Central memory CD8-positive, alpha-beta T cell (primary cell): ENCODE measurements at regions not wholly inside any gene's neighbourhood (a gene's known extent, or its start where the extent isn't known, plus 50 kb on each side); places are given as distances from the start of the nearest gene placed in this dataset.

Source experiments
- ATAC-seq: fragments of 150-1000 bp; cut with Tn5 transposase; replicated peaks from 2 replicates; pipeline ENCODE4 v1.10.0; 2022; ENCODE audit warnings: mild to moderate bottlenecking, moderate FRiP score, moderate number of reproducible peaks; ENCODE audit not compliant: poor library complexity, severe bottlenecking; ENCODE audit errors: extremely low read depth
- DNase-seq, 2 donors: peaks; one replicate each; pipeline ENCODE4 v3.0.0; 2021; ENCODE audit warnings: low spot score in 2 of 2
- H3K27ac Mint-ChIP-seq: one replicate; pipeline ENCODE4 v1.8.0; 2022; ENCODE audit warnings: low read depth, mild to moderate bottlenecking, moderate library complexity, mixed read lengths
- H3K27me3 Mint-ChIP-seq: one replicate; pipeline ENCODE4 v1.8.0; 2022; ENCODE audit warnings: mixed read lengths
- H3K36me3 Mint-ChIP-seq: one replicate; pipeline ENCODE4 v1.8.0; 2022; ENCODE audit warnings: mild to moderate bottlenecking, moderate library complexity, mixed read lengths; ENCODE audit not compliant: insufficient read depth
- H3K4me1 Mint-ChIP-seq: one replicate; pipeline ENCODE4 v1.8.0; 2022; ENCODE audit warnings: mixed read lengths
- H3K4me3 Mint-ChIP-seq: one replicate; pipeline ENCODE4 v1.8.0; 2022; ENCODE audit warnings: mild to moderate bottlenecking, moderate library complexity, mixed read lengths
- H3K9me3 Mint-ChIP-seq: one replicate; pipeline ENCODE4 v1.8.0; 2022; ENCODE audit warnings: mixed read lengths

DNA sequence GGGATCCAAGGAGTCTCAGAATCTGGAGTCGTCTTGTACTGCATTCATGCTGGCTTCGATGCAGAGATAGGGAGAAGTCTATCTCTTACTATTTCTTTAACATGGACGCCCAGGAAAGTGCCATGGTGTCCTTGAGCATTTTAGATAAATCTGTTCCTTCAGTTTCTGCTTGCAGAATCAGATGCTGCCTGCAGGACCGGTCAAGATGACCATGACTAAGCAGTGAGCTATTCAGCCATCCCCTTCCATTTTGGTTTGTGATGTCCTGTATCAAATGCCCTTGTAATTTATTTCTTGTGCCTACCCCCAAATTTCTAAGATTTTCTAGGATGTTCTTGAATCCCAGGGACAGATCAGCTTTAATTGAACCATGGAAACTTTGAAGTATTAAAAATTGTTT is 139.4 kb upstream of the TP63 start:
- H3K27ac Mint-ChIP-seq = no peak overlapping the region
- no peak overlapping the region for H3K4me3 Mint-ChIP-seq
- no peaks in the 10 kb centered on the region for H3K4me1 Mint-ChIP-seq
- H3K27me3 Mint-ChIP-seq = no peaks in the 10 kb centered on the region
- no peak for DNase-seq
- no peaks in the 10 kb centered on the region for H3K9me3 Mint-ChIP-seq
- no peaks in the 10 kb centered on the region for H3K36me3 Mint-ChIP-seq
- ATAC-seq = no peak

DNA sequence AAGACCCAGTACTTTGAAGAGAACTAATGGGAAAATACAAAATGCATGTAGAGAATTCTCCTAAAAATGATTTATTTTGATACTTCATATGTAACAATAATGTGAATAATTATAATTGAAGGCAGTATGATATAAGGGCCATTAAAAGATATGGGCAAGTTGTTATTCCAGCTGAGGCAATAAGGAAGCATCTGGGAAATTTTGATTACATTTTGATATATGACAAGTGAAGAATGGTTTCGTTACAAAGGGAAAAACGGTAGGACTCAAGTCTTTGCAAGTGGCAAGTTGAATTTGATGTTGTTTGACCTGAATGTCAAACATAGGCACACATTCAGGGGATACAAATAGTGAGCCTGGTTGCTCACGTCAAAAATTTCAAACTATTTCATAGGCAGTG is 137.9 kb upstream of the TP63 start:
- H3K4me1 Mint-ChIP-seq = no peaks in the 10 kb centered on the region
- no peaks in the 10 kb centered on the region for H3K27me3 Mint-ChIP-seq
- no peak for ATAC-seq
- DNase-seq = no peak
- H3K4me3 Mint-ChIP-seq = no peak overlapping the region
- no peaks in the 10 kb centered on the region for H3K36me3 Mint-ChIP-seq
- H3K9me3 Mint-ChIP-seq = no peaks in the 10 kb centered on the region
- H3K27ac Mint-ChIP-seq = no peak overlapping the region

DNA sequence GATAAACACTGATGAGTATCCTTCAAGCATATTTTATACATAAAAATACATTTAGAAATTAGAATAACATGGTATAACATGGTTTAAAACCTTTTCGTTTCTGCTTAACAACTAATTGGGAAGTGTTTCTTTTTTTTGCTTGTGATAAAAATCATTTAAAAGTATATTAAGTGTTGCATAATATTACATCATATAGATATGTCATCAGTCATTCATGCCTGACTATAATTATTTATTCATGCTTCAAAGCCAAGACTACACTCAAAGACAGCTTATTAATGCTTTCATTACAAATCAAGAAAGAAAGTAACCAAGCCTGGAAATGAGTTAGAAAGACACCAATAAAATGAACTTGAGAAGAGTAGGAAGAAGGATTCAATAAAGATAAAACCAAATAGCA is 136.6 kb upstream of the TP63 start:
- Mint-ChIP-seq H3K27me3 (no peaks in the 10 kb centered on the region), H3K4me1 (no peaks in the 10 kb centered on the region), H3K27ac (no peak overlapping the region), H3K4me3 (no peak overlapping the region), H3K9me3 (no peaks in the 10 kb centered on the region), H3K36me3 (no peaks in the 10 kb centered on the region)
- no peak for ATAC-seq
- no peak for DNase-seq

DNA sequence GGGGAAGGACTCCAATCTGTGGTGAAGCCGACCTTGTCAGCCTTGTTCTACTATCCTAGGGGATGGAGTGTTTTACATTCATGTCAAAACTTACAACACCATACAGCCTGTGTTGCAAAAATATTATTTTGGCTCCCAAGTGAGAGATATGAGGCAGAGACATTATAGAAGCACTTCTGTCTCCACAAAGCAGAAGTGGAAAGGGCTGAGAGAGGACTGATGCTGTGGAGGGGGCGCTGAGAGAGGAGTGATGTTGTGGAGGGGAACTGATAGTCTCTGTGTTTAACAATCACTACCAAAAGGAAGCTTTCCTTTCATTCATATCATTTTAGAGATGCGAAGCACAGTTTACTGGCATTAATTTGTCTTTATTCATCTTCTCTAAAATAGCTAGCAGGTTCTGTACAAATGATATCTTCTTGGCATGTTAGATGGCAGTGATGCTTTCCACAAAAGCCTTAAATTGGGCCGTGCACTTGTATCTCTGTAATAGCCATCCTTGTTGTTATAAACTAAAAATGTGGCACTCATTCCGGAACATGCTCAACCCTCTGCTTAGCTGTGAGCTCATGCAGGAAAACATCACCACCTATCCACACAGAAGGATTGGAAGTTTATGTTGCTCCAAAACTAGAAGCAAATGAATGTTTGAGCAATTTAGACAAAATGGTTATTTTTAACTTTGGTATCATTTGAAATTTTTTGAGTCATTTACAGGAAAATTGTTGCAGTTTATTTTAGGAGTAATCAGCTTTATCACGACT is 134.6 kb upstream of the TP63 start:
- H3K27me3 Mint-ChIP-seq = no peaks in the 10 kb centered on the region
- no peak overlapping the region for H3K27ac Mint-ChIP-seq
- H3K9me3 Mint-ChIP-seq = peaks cover 7% of the 10 kb centered on the region
- no peaks in the 10 kb centered on the region for H3K4me1 Mint-ChIP-seq
- ATAC-seq (no peak), DNase-seq (no peak)
- no peak overlapping the region for H3K4me3 Mint-ChIP-seq
- no peaks in the 10 kb centered on the region for H3K36me3 Mint-ChIP-seq

DNA sequence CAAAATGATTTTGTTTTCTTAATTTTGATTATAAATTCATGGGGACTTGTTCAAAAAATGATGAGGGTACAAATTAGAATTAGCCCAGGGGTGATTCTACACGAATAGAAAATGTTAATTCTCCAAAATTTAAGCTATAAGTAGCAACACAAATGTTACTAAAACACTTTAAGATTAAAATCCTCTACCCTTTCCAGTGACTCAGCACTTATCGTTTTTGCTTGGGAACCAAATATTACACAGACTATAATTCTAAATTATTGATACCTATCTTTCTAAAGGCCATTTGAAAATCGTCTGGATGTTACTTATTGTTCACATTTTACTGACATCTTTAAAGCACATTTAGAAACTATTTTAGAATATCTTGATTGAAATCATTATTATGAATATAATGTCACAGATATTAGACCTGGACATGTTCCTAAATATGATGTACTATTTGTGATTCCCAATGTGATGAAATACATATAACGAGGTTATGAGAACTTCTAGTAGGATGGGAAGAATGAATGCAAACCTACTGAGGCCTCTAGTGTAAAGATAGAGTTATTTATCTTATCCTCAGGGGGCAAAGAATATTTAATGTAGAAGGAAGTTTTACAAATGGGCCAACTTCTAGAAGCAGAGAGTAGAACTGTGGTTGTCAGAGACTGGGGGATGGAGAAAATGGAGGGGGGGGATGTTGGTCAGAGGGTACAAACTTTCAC is 132.0 kb upstream of the TP63 start:
- no peaks in the 10 kb centered on the region for H3K27me3 Mint-ChIP-seq
- no peak overlapping the region for H3K4me3 Mint-ChIP-seq
- peaks cover 7% of the 10 kb centered on the region for H3K9me3 Mint-ChIP-seq
- H3K36me3 Mint-ChIP-seq = no peaks in the 10 kb centered on the region
- H3K4me1 Mint-ChIP-seq = peaks cover 6% of the 10 kb centered on the region
- ATAC-seq = no peak
- no peak overlapping the region for H3K27ac Mint-ChIP-seq
- no peak for DNase-seq

DNA sequence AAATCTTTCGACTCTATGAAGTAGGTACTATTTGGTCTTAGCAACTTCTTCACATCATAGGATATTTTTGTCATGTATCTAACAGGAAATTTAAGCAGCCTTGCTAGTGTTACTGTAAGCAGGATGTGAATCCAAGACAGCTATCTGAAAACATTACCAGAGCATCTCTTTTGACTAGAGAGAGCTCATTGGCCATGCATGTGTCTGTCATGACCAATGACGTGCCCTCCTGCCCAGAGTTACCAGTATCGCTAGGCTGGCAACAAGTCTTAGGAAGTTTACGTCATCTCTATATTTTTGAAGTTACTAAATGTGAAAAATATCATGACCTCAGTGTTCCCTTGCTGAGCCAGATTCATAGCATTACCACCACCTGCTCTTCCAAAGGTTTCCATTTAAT is 130.9 kb upstream of the TP63 start:
- no peaks in the 10 kb centered on the region for H3K27me3 Mint-ChIP-seq
- H3K27ac Mint-ChIP-seq = no peak overlapping the region
- H3K9me3 Mint-ChIP-seq = peaks cover 7% of the 10 kb centered on the region
- no peaks in the 10 kb centered on the region for H3K36me3 Mint-ChIP-seq
- no peak for DNase-seq
- no peak for ATAC-seq
- H3K4me3 Mint-ChIP-seq = no peak overlapping the region
- H3K4me1 Mint-ChIP-seq = peaks cover 6% of the 10 kb centered on the region

GRCh38 chr3:189500798-189501495 is 130.2 kb upstream of the TP63 start:
- H3K27me3 Mint-ChIP-seq = no peaks in the 10 kb centered on the region
- no peak overlapping the region for H3K27ac Mint-ChIP-seq
- peaks cover 6% of the 10 kb centered on the region for H3K4me1 Mint-ChIP-seq
- no peak overlapping the region for H3K4me3 Mint-ChIP-seq
- peaks cover 7% of the 10 kb centered on the region for H3K9me3 Mint-ChIP-seq
- no peak for ATAC-seq
- DNase-seq = no peak
- no peaks in the 10 kb centered on the region for H3K36me3 Mint-ChIP-seq

GRCh38 chr3:189502256-189502655 is 128.9 kb upstream of the TP63 start:
- ATAC-seq (no peak), DNase-seq (no peak)
- Mint-ChIP-seq H3K4me1 (peaks cover 6% of the 10 kb centered on the region), H3K27me3 (no peaks in the 10 kb centered on the region), H3K36me3 (no peaks in the 10 kb centered on the region), H3K9me3 (peaks cover 7% of the 10 kb centered on the region), H3K27ac (no peak overlapping the region), H3K4me3 (no peak overlapping the region)

DNA sequence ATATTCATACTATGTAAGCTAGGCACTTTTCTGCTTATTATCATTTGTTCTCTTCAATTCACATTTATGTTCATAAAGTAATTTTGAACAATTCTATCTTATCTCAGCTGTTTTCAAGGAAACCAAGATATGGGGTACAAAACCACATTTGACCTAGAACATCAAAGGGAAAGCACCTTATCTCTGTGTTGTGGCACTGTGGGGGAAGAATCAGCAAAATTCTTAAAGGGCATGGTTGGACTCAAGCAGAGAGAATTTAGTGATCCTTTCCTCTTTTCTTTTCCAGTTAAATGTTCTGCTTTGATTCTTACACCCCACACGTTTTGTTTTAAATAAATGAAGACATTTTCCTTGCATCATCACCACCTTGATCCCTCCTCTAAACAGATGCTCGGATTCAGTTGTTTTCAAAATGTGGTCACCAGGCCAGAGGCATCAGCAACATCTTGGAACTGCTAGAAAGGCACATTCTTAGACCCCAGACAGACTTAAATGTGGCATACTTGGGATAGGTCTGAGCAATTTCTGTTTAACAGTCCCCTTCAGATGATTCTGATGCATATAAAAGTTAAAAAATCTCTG is 128.4 kb upstream of the TP63 start:
- H3K27me3 Mint-ChIP-seq = no peaks in the 10 kb centered on the region
- H3K9me3 Mint-ChIP-seq = peaks cover 7% of the 10 kb centered on the region
- no peaks in the 10 kb centered on the region for H3K36me3 Mint-ChIP-seq
- no peak overlapping the region for H3K27ac Mint-ChIP-seq
- peaks cover 6% of the 10 kb centered on the region for H3K4me1 Mint-ChIP-seq
- ATAC-seq = no peak
- DNase-seq = no peak
- H3K4me3 Mint-ChIP-seq = no peak overlapping the region

GRCh38 chr3:189507856-189508255 is 123.3 kb upstream of the TP63 start:
- H3K4me1 Mint-ChIP-seq = peaks cover 3% of the 10 kb centered on the region
- H3K4me3 Mint-ChIP-seq = no peak overlapping the region
- no peaks in the 10 kb centered on the region for H3K27me3 Mint-ChIP-seq
- ATAC-seq (no peak), DNase-seq (no peak)
- no peak overlapping the region for H3K27ac Mint-ChIP-seq
- no peaks in the 10 kb centered on the region for H3K9me3 Mint-ChIP-seq
- no peaks in the 10 kb centered on the region for H3K36me3 Mint-ChIP-seq

- Mint-ChIP-seq H3K4me1 (no peaks in the 10 kb centered on the region), H3K4me3 (no peak overlapping the region), H3K36me3 (no peaks in the 10 kb centered on the region), H3K27ac (no peak overlapping the region), H3K27me3 (peaks cover 5% of the 10 kb centered on the region), H3K9me3 (no peaks in the 10 kb centered on the region)
- DNase-seq = no peak
- ATAC-seq = no peak
Measured at GRCh38 chr3:189508784-189509501, 122.2 kb upstream of the TP63 start.

GRCh38 chr3:189512039-189512438 is 119.2 kb upstream of the TP63 start:
- Mint-ChIP-seq H3K36me3 (no peaks in the 10 kb centered on the region), H3K27ac (no peak overlapping the region), H3K4me1 (no peaks in the 10 kb centered on the region), H3K9me3 (peaks cover 6% of the 10 kb centered on the region), H3K4me3 (no peak overlapping the region), H3K27me3 (peaks cover 8% of the 10 kb centered on the region)
- DNase-seq (no peak), ATAC-seq (no peak)
